ENCODE measurements at regions not wholly inside any gene's neighbourhood (a gene's known extent, or its start where the extent isn't known, plus 50 kb on each side); places are given as distances from the start of the nearest gene placed in this dataset.

- intact Hi-C loops (cut with DNase I) = no loop called here
- 96 to 98% methylated on average over 1 of the region's 1 CpG for WGBS, 2 donors
- H3K4me1 ChIP-seq = no peaks in the 10 kb centered on the region
Observed at GRCh38 chr3:17990390-17990789, 248.0 kb upstream of the TBC1D5 start.

DNA sequence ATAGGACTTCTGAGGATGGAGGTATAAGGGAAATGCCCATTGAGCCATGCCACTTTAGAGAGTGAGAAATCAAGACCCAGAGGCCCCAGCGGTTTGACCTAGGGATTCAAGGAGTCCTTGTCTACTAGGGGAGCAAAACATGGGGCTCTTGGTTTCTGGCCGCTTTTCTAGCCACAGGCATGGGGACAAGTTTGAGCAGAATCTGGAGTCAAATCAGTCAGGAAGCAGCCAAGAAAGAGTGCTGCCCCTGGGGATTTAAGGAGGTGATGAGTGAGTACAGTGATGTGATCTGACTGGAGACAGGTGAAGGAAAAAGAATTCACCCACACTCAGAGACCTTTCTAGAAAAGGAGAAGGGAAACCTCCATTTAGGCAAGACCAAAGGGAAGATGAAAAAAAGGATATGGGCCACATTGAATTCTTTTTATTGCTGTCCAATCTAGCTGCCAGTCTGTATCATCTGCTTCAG, 244.0 kb upstream of the TBC1D5 start:
- DNase-seq = no peak
- Histone ChIP-seq H3K36me3 (no peaks in the 10 kb centered on the region), H3K4me1 (no peaks in the 10 kb centered on the region), H3K4me3 (replicated peaks in 1 of 3) (no peak overlapping the region), H3K9me3 (no peaks in the 10 kb centered on the region), H3K27me3 (no peaks in the 10 kb centered on the region), H3K27ac (no peak overlapping the region)
- no peak for TF ChIP-seq POLR2A (IDR thresholded peaks at IDR 0.05)
- TF ChIP-seq, protein P1, sequence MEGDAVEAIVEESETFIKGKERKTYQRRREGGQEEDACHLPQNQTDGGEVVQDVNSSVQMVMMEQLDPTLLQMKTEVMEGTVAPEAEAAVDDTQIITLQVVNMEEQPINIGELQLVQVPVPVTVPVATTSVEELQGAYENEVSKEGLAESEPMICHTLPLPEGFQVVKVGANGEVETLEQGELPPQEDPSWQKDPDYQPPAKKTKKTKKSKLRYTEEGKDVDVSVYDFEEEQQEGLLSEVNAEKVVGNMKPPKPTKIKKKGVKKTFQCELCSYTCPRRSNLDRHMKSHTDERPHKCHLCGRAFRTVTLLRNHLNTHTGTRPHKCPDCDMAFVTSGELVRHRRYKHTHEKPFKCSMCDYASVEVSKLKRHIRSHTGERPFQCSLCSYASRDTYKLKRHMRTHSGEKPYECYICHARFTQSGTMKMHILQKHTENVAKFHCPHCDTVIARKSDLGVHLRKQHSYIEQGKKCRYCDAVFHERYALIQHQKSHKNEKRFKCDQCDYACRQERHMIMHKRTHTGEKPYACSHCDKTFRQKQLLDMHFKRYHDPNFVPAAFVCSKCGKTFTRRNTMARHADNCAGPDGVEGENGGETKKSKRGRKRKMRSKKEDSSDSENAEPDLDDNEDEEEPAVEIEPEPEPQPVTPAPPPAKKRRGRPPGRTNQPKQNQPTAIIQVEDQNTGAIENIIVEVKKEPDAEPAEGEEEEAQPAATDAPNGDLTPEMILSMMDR (IDR thresholded peaks at IDR 0.05) = no peak
- intact Hi-C loops (cut with DNase I) = no loop called here
- WGBS, 2 donors = 56 to 63% methylated on average over 2 of the region's 2 CpGs

More at GRCh38 chr3:17990390-17990789, 248.0 kb upstream of the TBC1D5 start:
- no peak for DNase-seq
- no peaks in the 10 kb centered on the region for H3K9me3 ChIP-seq
- no peak overlapping the region for H3K27ac ChIP-seq
- TF ChIP-seq, protein P1 (IDR thresholded peaks at IDR 0.05) = no peak
- TF ChIP-seq POLR2A (IDR thresholded peaks at IDR 0.05) = no peak
- no peaks in the 10 kb centered on the region for H3K36me3 ChIP-seq
- H3K27me3 ChIP-seq = no peaks in the 10 kb centered on the region
- H3K4me3 ChIP-seq (replicated peaks in 1 of 3) = no peak overlapping the region

DNA sequence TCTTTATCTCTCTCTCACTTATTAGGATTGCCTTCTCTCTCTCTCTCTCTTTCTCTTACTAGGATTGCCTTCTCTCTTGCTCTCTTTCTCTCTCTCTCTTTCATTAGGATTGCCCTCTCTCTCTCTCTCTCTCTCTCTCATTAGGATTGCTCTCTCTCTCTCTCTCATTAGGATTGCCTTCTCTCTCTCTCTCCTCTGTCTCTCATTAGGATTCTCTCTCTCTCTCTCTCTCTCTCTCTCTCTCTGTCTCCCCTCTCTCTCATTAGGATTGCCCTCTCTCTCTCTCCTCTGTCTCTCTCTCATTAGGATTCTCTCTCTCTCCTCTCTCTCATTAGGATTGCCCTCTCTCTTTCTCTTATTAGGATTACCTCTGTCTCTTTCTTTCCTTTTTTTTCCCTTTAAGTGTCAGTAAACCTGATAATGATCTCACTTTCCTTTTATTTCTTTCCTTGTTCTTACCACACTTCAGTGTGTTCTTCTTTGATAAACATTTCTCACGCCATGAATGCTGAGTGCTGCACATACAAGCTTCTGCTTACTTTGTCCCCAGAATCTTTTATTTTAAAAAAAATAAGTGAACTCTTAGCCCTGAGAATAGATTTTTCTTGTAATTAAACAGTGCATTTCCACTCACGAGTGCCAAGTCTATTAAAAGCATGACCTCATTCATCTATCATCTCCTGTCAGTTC, 243.4 kb upstream of the TBC1D5 start:
- Histone ChIP-seq H3K9me3 (no peaks in the 10 kb centered on the region), H3K27me3 (no peaks in the 10 kb centered on the region), H3K36me3 (no peaks in the 10 kb centered on the region), H3K27ac (no peak overlapping the region), H3K4me3 (replicated peaks in 1 of 3) (no peak overlapping the region), H3K4me1 (no peaks in the 10 kb centered on the region)
- WGBS, 2 donors = 46 to 47% methylated on average over 2 of the region's 2 CpGs
- intact Hi-C loops (cut with DNase I) = no loop called here
- DNase-seq = no peak
- TF ChIP-seq, protein P1 (IDR thresholded peaks at IDR 0.05) = no peak
- TF ChIP-seq POLR2A (IDR thresholded peaks at IDR 0.05) = no peak

DNA sequence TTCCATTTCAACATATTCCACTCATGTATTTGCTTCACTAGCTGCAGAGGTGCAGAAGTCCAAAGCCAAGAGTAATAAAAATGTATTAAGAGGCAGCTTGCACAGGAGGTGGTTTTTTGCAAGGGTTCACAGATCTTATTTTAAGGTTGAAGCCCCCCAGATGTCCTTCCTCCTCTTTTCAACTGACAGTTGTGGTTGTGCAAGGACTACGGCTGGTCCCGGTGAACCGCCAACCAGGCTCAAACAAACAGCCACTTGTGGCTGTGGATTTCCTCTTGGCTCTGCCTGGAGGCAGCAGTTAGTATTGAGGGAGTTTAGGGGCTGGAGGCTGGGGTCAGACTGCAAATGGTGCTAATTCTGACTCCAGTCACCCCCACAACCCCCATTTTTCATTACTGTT, 240.7 kb upstream of the TBC1D5 start:
- Histone ChIP-seq H3K9me3 (no peaks in the 10 kb centered on the region), H3K36me3 (no peaks in the 10 kb centered on the region), H3K4me1 (no peaks in the 10 kb centered on the region), H3K4me3 (replicated peaks in 1 of 3) (no peak overlapping the region), H3K27me3 (no peaks in the 10 kb centered on the region), H3K27ac (no peak overlapping the region)
- intact Hi-C loops (cut with DNase I) = no loop called here
- TF ChIP-seq, protein P1 (IDR thresholded peaks at IDR 0.05) = no peak
- no peak for TF ChIP-seq POLR2A (IDR thresholded peaks at IDR 0.05)
- DNase-seq = no peak
- 75 to 81% methylated on average over 3 of the region's 3 CpGs for WGBS, 2 donors

DNA sequence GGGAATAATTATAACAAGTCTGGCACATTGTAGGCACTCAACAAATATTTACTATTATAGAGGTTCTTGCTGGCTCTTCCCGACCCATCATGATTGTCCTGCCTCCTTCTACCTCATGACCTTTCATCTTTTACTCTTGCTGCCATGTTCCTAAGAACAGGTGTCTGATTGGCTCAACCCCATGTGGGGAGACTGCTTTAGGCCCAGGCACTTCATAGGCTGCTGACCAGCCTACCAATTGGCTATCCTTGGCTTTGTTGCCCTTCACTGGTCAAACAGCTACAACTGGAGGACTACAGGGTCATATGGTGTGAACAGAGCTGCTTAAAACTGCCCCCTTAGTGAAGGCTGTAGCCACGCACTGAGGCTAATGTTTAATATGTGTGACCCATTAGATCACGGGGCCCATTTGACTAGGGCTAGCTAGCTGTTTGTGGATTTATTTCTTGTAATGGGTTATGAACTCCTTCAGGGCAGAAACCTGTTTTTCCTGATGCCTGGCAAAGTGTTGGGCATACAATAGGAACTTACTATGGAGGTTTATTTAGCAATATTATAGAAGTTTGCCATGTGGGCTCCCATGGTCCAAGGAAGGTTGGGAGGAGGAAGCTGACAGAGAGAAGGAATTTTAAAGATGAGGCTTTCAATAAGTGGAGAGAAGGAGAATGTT, 239.9 kb upstream of the TBC1D5 start:
- Histone ChIP-seq H3K9me3 (no peaks in the 10 kb centered on the region), H3K36me3 (no peaks in the 10 kb centered on the region), H3K27ac (no peak overlapping the region), H3K4me3 (replicated peaks in 1 of 3) (no peak overlapping the region), H3K27me3 (no peaks in the 10 kb centered on the region), H3K4me1 (no peaks in the 10 kb centered on the region)
- DNase-seq = no peak
- intact Hi-C loops (cut with DNase I) = no loop called here
- TF ChIP-seq POLR2A (IDR thresholded peaks at IDR 0.05) = no peak
- TF ChIP-seq, protein P1 (IDR thresholded peaks at IDR 0.05) = no peak
- WGBS, 2 donors = 84 to 91% methylated on average over 3 of the region's 3 CpGs
